Smooth muscle cell (in vitro differentiated cells): ENCODE measurements at regions not wholly inside any gene's neighbourhood (a gene's known extent, or its start where the extent isn't known, plus 50 kb on each side); places are given as distances from the start of the nearest gene placed in this dataset.

Experiments
- DNase-seq: peaks from one replicate; lab custom pipeline; 2025; ENCODE audit not compliant: unreplicated experiment; lab: John Stamatoyannopoulos, UW
- H2AFZ ChIP-seq: fragments of 200-600 bp; sonication (generic); 2 replicates; pipeline ENCODE4 v1.6.0; 2016; ENCODE audit warnings: antibody characterized with exemption, low read depth, mild to moderate bottlenecking
- H3F3A ChIP-seq: fragments of 200-600 bp; sonication (generic); 2 replicates; pipeline ENCODE4 v1.6.0; 2017; ENCODE audit warnings: antibody characterized with exemption, low read depth
- H3K27ac ChIP-seq: fragments of 200-600 bp; sonication (generic); 2 replicates; pipeline ENCODE4 v1.5.1; 2016; ENCODE audit warnings: low read depth, mild to moderate bottlenecking
- H3K27me3 ChIP-seq: fragments of 200-600 bp; sonication (generic); 2 replicates; pipeline ENCODE4 v1.6.1; 2016; ENCODE audit warnings: low read depth, mild to moderate bottlenecking
- H3K36me3 ChIP-seq: fragments of 200-600 bp; sonication (generic); 2 replicates; pipeline ENCODE4 v1.5.1; 2016; ENCODE audit warnings: low read depth
- H3K4me1 ChIP-seq: fragments of 200-600 bp; sonication (generic); 2 replicates; pipeline ENCODE4 v1.5.1; 2016; ENCODE audit warnings: low read depth
- H3K4me2 ChIP-seq: fragments of 200-600 bp; sonication (generic); 2 replicates; pipeline ENCODE4 v1.6.0; 2016; ENCODE audit warnings: mild to moderate bottlenecking
- H3K4me3 ChIP-seq: fragments of 200-600 bp; sonication (generic); 2 replicates; pipeline ENCODE4 v1.5.1; 2016; ENCODE audit warnings: mild to moderate bottlenecking
- H3K79me2 ChIP-seq: fragments of 200-600 bp; sonication (generic); 2 replicates; pipeline ENCODE4 v1.6.0; 2016; ENCODE audit warnings: low read depth, mild to moderate bottlenecking
- H3K9ac ChIP-seq: fragments of 200-600 bp; sonication (generic); 2 replicates; pipeline ENCODE4 v1.6.0; 2016; ENCODE audit warnings: low read depth
- H3K9me3 ChIP-seq: fragments of 200-600 bp; sonication (generic); replicated peaks from 2 replicates; pipeline ENCODE4 v1.5.1; 2016; ENCODE audit warnings: low read depth
- H4K20me1 ChIP-seq: fragments of 200-600 bp; sonication (generic); 2 replicates; pipeline ENCODE4 v1.6.0; 2016; ENCODE audit warnings: low read depth
- WGBS: methylation state at CpG from one replicate; pipeline ENCODE4 v1.1.7; 2016; ENCODE audit warnings: low lambda C conversion rate; 5-methylcytosine and 5-hydroxymethylcytosine counted together
- TF ChIP-seq, protein P1 (sequence below): fragments of 200-600 bp; sonication (generic); IDR thresholded peaks from 2 replicates; pipeline ENCODE4 v1.5.1; 2017; ENCODE audit warnings: borderline replicate concordance, mild to moderate bottlenecking, antibody characterized with exemption; ENCODE audit not compliant: insufficient read depth, poor library complexity, severe bottlenecking

DNA sequence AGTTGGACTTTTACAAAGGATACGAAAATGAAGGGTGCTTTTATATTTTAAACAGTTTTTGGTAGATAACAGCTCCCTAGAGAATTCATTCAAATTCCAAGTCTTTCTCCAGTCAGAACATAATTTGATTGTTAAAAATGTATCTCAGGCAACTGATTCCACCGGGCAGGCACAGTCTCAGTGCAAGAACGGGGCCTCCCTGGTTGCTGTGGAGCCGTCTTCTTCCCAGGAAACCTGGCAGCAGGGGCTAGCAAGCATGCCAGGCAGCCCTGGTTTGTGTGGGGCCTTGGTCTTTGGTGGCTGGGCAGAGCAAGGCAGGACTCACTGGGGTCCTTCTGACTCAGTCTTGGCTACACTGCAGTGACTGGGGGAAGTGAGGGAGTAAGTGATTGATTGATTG is 143.5 kb downstream of the NXNL2 start:
- Histone ChIP-seq H3K36me3 (no peaks in the 10 kb centered on the region), H2AFZ (no peak overlapping the region), H3K4me3 (no peak overlapping the region), H3K4me1 (no peaks in the 10 kb centered on the region), H3F3A (peaks cover 3% of the 10 kb centered on the region), H3K27me3 (no peaks in the 10 kb centered on the region), H3K9me3 (no peaks in the 10 kb centered on the region), H3K27ac (no peak overlapping the region), H3K79me2 (no peaks in the 10 kb centered on the region), H4K20me1 (no peaks in the 10 kb centered on the region), H3K9ac (no peak overlapping the region), H3K4me2 (no peak overlapping the region)
- TF ChIP-seq, protein P1, sequence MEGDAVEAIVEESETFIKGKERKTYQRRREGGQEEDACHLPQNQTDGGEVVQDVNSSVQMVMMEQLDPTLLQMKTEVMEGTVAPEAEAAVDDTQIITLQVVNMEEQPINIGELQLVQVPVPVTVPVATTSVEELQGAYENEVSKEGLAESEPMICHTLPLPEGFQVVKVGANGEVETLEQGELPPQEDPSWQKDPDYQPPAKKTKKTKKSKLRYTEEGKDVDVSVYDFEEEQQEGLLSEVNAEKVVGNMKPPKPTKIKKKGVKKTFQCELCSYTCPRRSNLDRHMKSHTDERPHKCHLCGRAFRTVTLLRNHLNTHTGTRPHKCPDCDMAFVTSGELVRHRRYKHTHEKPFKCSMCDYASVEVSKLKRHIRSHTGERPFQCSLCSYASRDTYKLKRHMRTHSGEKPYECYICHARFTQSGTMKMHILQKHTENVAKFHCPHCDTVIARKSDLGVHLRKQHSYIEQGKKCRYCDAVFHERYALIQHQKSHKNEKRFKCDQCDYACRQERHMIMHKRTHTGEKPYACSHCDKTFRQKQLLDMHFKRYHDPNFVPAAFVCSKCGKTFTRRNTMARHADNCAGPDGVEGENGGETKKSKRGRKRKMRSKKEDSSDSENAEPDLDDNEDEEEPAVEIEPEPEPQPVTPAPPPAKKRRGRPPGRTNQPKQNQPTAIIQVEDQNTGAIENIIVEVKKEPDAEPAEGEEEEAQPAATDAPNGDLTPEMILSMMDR, result no peak
- DNase-seq, result no peak
- 88% methylated on average over 4 of the region's 4 CpGs for WGBS

DNA sequence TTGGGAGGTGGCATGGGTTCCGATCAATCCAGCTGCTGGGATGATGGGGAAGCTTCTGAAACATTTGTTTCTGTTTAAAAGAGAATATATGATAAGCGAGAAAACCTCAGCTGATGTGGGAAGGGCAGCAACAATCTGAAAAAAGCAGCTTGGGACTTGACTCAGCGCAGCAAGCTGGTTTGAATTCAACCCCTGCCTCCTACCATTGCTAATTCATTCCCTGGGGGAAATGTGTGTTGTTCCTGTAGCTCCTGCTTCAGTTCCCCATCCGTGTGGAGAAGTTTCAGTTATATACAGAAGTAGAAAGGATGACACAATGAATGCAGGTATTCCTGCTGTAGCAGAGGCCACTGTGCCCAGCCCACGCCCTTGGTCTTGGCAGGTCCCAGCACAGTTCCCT is 145.1 kb downstream of the NXNL2 start:
- H3K9me3 ChIP-seq, result no peaks in the 10 kb centered on the region
- peak overlapping the region; percentile 85 for H2AFZ ChIP-seq
- H3K4me3 ChIP-seq, result no peak overlapping the region
- TF ChIP-seq, protein P1, result no peak
- DNase-seq, result no peak
- peak overlapping the region; percentile 68 for H3K27ac ChIP-seq
- H3K9ac ChIP-seq, result no peak overlapping the region
- H3K27me3 ChIP-seq, result no peaks in the 10 kb centered on the region
- no peaks in the 10 kb centered on the region for H3K4me1 ChIP-seq
- H4K20me1 ChIP-seq, result no peaks in the 10 kb centered on the region
- peak overlapping the region; percentile 39 for H3K4me2 ChIP-seq
- no peaks in the 10 kb centered on the region for H3K36me3 ChIP-seq
- no peaks in the 10 kb centered on the region for H3F3A ChIP-seq
- no peaks in the 10 kb centered on the region for H3K79me2 ChIP-seq
- 55% methylated on average over 5 of the region's 5 CpGs for WGBS

DNA sequence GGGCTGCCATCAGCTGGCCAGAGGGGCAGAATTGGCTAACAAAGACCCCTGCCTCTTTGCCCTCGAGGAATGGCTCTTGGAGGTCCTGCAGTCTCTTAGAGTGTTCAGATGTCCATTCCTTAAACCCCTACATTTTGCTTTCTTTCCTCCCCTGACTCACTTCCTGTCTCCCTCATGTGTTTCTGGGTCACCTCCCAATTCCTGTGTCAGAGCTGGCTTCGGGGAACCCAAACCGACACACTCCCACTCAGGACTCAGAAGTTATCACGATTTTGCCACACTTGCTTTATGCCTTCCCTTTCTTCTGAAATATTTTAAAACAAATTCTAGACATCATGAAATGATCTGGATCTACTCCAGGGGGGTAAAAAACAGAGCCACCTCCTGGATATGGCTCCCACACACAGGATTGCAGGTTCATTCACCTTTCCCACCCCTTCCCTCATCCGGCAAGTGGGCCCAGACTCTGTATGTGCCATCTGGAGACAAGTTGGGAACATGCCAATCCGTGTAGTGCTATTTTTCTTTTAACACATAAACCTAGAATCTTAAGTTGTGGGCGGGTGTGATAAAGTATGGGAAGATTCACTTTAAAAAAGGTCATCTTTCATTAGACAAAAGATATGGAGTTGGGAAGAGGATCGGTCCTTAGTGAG is 145.7 kb downstream of the NXNL2 start:
- WGBS, result 57% methylated on average over 8 of the region's 8 CpGs
- no peak for DNase-seq
- peak overlapping the region; percentile 39 for H3K4me2 ChIP-seq

More for the DNA sequence above, 145.7 kb downstream of the NXNL2 start:
- peak overlapping the region; percentile 68 for H3K27ac ChIP-seq
- no peaks in the 10 kb centered on the region for H4K20me1 ChIP-seq
- no peaks in the 10 kb centered on the region for H3K27me3 ChIP-seq
- no peaks in the 10 kb centered on the region for H3F3A ChIP-seq
- no peaks in the 10 kb centered on the region for H3K36me3 ChIP-seq
- no peaks in the 10 kb centered on the region for H3K4me1 ChIP-seq
- peak overlapping the region; percentile 85 for H2AFZ ChIP-seq
- no peak overlapping the region for H3K9ac ChIP-seq
- H3K4me3 ChIP-seq, result no peak overlapping the region
- H3K79me2 ChIP-seq, result no peaks in the 10 kb centered on the region
- no peaks in the 10 kb centered on the region for H3K9me3 ChIP-seq
- TF ChIP-seq, protein P1, result no peak
